ENCODE measurements at regions not wholly inside any gene's neighbourhood (a gene's known extent, or its start where the extent isn't known, plus 50 kb on each side); places are given as distances from the start of the nearest gene placed in this dataset.

DNA sequence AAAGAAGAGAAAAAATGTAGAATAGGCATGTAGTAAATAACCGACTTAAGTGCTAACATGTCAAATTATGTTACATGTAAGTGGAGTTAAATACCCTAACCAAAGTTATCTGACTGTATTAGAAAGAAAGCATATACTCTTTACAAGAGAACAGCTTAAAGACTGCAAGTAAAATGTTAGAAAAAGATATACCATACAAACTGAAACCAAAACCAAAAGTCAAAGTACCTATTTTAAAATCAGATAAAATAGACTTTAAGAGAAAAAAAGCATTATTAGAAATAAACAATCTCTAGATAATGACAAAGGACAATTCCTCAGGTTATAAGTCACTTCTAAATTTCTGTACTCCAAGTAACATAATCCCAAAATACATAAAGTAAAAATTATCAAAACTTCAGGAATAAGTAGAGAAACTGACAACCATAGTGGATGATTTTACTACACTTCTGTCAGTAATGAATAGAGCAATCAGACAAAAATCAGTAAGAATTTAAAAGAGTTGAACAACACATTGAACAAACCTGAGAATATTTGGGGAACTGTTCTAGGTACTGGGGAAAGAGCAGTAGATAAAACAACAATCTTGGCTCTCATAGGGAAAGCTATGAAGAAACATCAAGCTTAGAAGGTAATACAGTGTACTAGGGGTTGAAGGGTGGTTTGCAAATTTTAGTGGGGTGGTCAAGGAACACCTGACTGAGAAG lies 127.3 kb downstream of the TBX19 start:
- TF ChIP-seq, protein P1, sequence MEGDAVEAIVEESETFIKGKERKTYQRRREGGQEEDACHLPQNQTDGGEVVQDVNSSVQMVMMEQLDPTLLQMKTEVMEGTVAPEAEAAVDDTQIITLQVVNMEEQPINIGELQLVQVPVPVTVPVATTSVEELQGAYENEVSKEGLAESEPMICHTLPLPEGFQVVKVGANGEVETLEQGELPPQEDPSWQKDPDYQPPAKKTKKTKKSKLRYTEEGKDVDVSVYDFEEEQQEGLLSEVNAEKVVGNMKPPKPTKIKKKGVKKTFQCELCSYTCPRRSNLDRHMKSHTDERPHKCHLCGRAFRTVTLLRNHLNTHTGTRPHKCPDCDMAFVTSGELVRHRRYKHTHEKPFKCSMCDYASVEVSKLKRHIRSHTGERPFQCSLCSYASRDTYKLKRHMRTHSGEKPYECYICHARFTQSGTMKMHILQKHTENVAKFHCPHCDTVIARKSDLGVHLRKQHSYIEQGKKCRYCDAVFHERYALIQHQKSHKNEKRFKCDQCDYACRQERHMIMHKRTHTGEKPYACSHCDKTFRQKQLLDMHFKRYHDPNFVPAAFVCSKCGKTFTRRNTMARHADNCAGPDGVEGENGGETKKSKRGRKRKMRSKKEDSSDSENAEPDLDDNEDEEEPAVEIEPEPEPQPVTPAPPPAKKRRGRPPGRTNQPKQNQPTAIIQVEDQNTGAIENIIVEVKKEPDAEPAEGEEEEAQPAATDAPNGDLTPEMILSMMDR (conservative IDR thresholded peaks at IDR 0.05): no peak
- TF ChIP-seq EZH2 (IDR thresholded peaks at IDR 0.05; ENCODE audit: low read depth): no peak

Measured in PC-9 (cell line).